HG02763 (cell line): ENCODE measurements at regions not wholly inside any gene's neighbourhood (a gene's known extent, or its start where the extent isn't known, plus 50 kb on each side); places are given as distances from the start of the nearest gene placed in this dataset.
A peak's percentile ranks its signal among the peaks of the same experiment; 100 is the strongest.

Experiments
- ATAC-seq: cut with Tn5 transposase; IDR thresholded peaks from one replicate; pipeline ENCODE4 v1.9.1; 2021; ENCODE audit warnings: mild to moderate bottlenecking, moderate library complexity; ENCODE audit not compliant: unreplicated experiment

DNA sequence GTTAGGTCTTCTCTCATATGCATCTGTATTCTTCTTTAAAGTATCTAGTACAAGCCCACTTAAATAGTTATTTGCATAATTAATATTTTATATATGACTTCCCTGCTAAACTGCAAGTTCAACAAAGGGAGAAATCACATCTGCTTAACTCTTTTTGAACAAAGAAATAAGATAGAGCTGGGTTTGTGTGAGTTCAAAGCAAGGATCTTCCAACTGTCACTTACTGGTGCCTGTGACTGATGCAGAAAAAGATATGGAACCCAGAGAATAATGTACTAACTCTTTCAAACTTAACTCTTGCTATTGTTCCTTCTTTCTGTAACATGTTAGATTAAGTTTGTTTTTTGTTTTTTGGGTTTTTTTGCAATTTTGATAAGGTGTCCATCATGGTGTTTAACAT is 71.3 kb upstream of the SP4 start:
- ATAC-seq, result no peak

GRCh38 chr7:21357151-21358097 is 70.5 kb upstream of the SP4 start:
- no peak for ATAC-seq

DNA sequence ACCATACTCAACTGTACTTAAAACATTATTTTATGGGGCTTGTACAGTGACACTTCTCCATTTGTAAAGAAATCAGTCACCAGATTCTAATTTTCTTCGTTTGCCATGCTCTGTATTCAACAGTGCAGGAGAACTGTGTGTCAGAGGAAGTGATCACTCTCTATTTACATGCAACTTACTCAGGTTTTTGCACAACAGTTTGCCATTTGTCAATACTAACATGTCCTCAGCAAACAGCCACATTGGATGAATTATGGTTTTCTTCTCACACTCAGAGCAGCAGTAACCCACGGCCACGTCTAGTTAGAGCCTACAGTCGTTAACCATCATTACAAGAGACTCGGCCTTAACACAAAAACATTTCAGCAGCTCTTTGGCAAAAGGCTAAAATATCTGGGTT is 69.2 kb upstream of the SP4 start:
- no peak for ATAC-seq

DNA sequence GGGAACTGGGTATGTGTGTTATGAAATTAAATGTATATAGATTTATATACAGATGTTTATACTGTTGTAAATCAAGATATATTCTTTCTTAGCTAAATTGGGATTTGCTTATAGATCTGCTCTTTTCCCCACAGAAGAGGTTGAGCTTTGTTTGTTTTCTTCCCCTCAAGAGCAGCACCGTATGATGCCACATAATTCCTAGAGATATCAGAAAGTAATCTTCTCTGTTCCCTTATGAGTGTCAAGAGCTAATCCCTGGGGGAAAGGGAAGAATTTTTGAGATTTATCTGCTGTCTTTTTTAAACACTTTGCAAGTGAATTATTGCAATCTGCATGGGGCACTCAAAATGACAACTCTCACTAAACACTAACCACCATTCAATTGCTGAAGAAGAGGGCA is 68.7 kb upstream of the SP4 start:
- ATAC-seq, result no peak

GRCh38 chr7:21361413-21362125 is 66.3 kb upstream of the SP4 start:
- ATAC-seq, result no peak

GRCh38 chr7:21364801-21365271 is 63.0 kb upstream of the SP4 start:
- peak; percentile 72 for ATAC-seq

GRCh38 chr7:21365866-21366624 is 61.8 kb upstream of the SP4 start:
- no peak for ATAC-seq

DNA sequence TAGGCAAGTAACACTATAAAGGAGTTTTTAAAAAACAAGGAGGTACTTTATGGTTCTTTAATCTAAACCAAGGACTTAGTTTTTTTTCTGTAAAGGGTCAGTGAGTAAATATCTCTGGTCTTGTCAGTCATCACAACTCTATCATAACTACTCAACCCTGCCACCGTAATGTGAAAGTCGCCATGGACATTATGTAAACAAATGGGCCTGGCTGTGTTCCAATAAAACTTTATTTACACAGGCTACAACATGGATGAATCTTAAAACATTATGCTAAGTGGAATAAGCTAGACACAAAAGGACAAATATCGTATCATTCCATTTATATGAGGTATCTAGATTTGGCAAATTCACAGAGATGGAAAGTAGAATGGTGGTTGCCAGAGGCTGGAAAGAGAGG is 60.8 kb upstream of the SP4 start:
- no peak for ATAC-seq

GRCh38 chr7:21367537-21367936 is 60.3 kb upstream of the SP4 start:
- no peak for ATAC-seq

- ATAC-seq, result no peak
Measured at GRCh38 chr7:21368317-21368716, 59.6 kb upstream of the SP4 start.

DNA sequence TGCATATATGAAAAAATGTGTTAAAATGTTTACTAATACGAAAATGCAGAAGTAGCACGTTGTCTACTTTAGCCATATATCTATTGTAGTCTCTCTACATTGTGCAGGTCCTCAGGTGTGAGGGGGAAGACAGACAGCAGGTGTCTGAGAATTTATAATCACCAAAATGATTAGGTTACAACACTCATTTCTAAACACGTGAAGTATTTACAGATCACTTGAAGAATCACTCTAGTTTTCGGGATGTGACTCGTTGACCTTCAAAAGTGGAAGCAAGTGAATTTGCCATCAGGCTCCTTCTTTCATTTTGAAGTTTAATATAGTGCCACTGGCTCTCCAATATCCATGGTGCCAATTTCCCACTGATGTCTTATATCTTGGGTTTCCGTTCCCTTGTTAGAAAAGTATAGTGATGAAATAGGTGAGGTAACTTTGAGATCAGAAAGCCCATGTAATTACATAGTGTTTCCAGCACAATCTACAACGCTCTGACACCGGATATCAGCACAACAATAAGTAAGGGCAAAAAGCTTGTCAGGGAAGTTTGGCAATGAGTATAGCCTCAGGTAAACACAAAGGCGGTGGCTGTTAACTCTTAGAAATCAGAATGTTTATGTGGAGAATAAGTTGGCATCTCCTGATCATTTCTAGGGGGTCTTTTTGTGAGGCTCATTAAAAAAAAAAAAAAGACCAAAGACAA is 57.5 kb upstream of the SP4 start:
- no peak for ATAC-seq

GRCh38 chr7:21371360-21371759 is 56.5 kb upstream of the SP4 start:
- no peak for ATAC-seq

DNA sequence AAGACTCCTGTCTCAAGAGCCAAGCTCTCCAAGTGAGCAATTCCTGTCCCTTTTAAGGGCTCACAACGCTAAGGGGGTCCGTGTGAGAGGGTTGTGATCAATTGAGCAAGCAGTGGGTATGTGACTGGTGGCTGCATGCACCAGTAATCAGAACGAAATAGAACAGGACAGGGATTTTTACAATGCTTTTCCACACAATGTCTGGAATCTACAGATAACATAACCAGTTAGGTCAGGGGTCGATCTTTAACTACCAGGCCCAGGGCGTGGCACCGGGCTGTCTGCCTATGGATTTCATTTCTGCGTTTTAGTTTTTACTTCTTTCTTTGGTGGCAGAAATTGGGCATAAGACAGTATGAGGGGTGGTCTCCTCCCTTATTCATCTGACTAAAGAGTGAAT is 54.9 kb upstream of the SP4 start:
- no peak for ATAC-seq

DNA sequence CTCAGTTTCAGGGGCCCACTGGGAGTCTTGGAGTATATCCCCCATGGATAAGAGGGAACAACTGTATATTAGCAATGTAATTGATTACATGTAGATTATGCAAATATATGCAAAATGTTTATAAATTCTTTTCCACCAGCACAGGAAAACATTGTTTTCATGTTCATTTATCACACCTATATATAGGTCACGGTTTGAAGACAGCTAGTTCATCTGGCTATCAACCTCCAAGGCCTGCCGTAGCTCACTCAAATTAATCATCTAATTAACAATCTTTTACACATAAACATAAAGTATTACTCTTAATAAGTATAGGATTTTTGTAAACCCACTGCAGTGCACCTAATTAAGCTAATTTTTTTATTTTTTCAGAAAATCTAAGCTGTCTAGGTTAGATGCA is 53.7 kb upstream of the SP4 start:
- ATAC-seq, result no peak

- ATAC-seq, result no peak
Measured at GRCh38 chr7:21377545-21377944, 50.3 kb upstream of the SP4 start.
